Panc1 (cell line): ENCODE measurements at regions not wholly inside any gene's neighbourhood (a gene's known extent, or its start where the extent isn't known, plus 50 kb on each side); places are given as distances from the start of the nearest gene placed in this dataset.

Source experiments
- ATAC-seq: fragments of 200-7000 bp; cut with Tn5 transposase; 2 replicates; pipeline ENCODE4 v1.9.1; 2020; ENCODE audit warnings: mild to moderate bottlenecking, moderate library complexity
- BruUV-seq: library from RNA; stranded (reverse); fragments of 400-500 nt; replicated peaks from 2 replicates; lab custom pipeline; 2021; lab: Mats Ljungman, UMichigan
- CTCF ChIA-PET: fragments of 300-600 bp; sonication (Branson Sonifier 250); formaldehyde crosslinking; loops from one replicate; lab custom pipeline; 2022; ENCODE audit warnings: antibody characterized with exemption; lab: Charles Lee
- POLR2A ChIA-PET: fragments of 300-600 bp; sonication (Branson Sonifier 250); formaldehyde crosslinking; loops from one replicate; lab custom pipeline; 2022; ENCODE audit warnings: antibody characterized with exemption; lab: Charles Lee
- DNase-seq: peaks from one replicate; pipeline ENCODE4 v3.0.0-alpha.2; 2010; ENCODE audit warnings: low read depth, low spot score
- H3K27ac ChIP-seq: 2 replicates; pipeline ENCODE4 v1.5.1; 2011; ENCODE audit warnings: mild to moderate bottlenecking, low read length, inconsistent platforms
- H3K27me3 ChIP-seq: fragments of 200-500 bp; sonication (Bioruptor generic); 2 replicates; pipeline ENCODE4 v1.6.0; 2014; ENCODE audit warnings: low read length, inconsistent platforms; ENCODE audit not compliant: control insufficient read depth, insufficient read depth
- H3K36me3 ChIP-seq: fragments of 200-500 bp; sonication (Bioruptor generic); 2 replicates; pipeline ENCODE4 v1.5.1; 2014; ENCODE audit warnings: inconsistent platforms, mild to moderate bottlenecking, low read length, moderate library complexity; ENCODE audit not compliant: control insufficient read depth, insufficient read depth
- H3K4me1 ChIP-seq: 2 replicates; pipeline ENCODE4 v1.5.1; 2011; ENCODE audit warnings: inconsistent platforms, mild to moderate bottlenecking, low read length, moderate library complexity; ENCODE audit not compliant: control insufficient read depth, insufficient read depth
- H3K4me3 ChIP-seq, 2 experiments: 2 replicates each; pipeline ENCODE4 v1.5.1; 2011 to 2012; ENCODE audit warnings: low read depth in 2 of 2, low read length in 2 of 2, mild to moderate bottlenecking in 2 of 2, inconsistent platforms in 1 of 2, moderate library complexity in 1 of 2
- H3K9me3 ChIP-seq: fragments of 200-500 bp; sonication (Bioruptor generic); 2 replicates; pipeline ENCODE4 v1.5.1; 2014; ENCODE audit warnings: low read depth, mild to moderate bottlenecking, inconsistent platforms, low read length, moderate library complexity; ENCODE audit not compliant: control insufficient read depth, insufficient read depth
- POLR2AphosphoS5 ChIP-seq: IDR thresholded peaks from 2 replicates; pipeline ENCODE4 v1.6.1; 2012; ENCODE audit warnings: mild to moderate bottlenecking, low read depth, low read length, moderate library complexity
- SIN3A ChIP-seq: IDR thresholded peaks from 2 replicates; pipeline ENCODE4 v1.6.1; 2012; ENCODE audit warnings: low read depth, mild to moderate bottlenecking, low read length, moderate library complexity, borderline replicate concordance; ENCODE audit not compliant: insufficient read depth
- TCF7L2 ChIP-seq: IDR thresholded peaks from 2 replicates; pipeline ENCODE4 v1.6.1; 2011; ENCODE audit warnings: mild to moderate bottlenecking, low read depth, low read length, inconsistent platforms
- in situ Hi-C: cut with HindIII; loops from 2 replicates; pipeline ENCODE4 v1.10.0; 2016; ENCODE audit warnings: low sequenced_read_pairs, low pct_unique_long_range_greater_than_20kb
- intact Hi-C: fragments of 100-400 bp; cut with micrococcal nuclease; formaldehyde crosslinking; loops from one replicate; pipeline ENCODE4 v1.10.0; 2022; ENCODE audit not compliant: unreplicated experiment
- TF ChIP-seq, protein P1 (sequence below), 2 experiments: IDR thresholded peaks; 2 replicates each; pipeline ENCODE4 v1.6.1; 2011 to 2012; ENCODE audit warnings: low read depth in 2 of 2, control low read depth in 1 of 2, low read length in 1 of 2, mild to moderate bottlenecking in 1 of 2, moderate library complexity in 1 of 2; ENCODE audit not compliant: insufficient read depth in 1 of 2
- TF ChIP-seq, protein P2 (sequence below): fragments of 450-650 bp; IDR thresholded peaks from 2 replicates; pipeline ENCODE4 v1.5.1; 2017; ENCODE audit warnings: mild to moderate bottlenecking

DNA sequence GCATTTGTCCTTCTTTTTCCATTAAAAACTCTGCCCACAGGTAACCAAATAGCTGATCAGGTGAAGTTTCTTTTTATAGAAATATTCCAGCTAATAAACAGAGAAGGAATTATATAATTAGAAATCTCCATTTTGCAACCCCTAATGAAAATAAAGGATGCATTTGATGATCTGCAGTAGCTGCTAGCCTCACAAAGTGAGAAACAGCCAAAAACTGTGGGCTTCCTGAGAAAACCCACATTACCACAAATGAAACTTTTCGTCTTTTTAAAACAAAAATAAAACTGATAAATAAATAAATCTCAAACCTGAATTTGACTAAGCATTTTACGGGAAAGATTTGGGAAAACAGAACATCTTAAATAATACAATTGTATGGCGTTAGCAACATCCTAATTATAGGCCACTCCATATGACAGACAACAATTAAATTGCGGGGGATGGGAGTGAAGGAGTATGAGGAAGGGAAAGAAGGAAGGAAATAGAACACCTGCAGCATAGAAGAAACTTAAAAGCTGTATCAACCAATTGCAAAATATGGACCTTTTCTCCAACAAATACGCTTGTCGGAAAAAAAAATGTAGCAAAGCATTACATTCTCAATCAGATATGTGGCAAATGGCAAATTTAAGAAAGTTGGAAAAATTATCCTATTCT, 283.0 kb upstream of the ITGA1 start:
- TF ChIP-seq, protein P1, sequence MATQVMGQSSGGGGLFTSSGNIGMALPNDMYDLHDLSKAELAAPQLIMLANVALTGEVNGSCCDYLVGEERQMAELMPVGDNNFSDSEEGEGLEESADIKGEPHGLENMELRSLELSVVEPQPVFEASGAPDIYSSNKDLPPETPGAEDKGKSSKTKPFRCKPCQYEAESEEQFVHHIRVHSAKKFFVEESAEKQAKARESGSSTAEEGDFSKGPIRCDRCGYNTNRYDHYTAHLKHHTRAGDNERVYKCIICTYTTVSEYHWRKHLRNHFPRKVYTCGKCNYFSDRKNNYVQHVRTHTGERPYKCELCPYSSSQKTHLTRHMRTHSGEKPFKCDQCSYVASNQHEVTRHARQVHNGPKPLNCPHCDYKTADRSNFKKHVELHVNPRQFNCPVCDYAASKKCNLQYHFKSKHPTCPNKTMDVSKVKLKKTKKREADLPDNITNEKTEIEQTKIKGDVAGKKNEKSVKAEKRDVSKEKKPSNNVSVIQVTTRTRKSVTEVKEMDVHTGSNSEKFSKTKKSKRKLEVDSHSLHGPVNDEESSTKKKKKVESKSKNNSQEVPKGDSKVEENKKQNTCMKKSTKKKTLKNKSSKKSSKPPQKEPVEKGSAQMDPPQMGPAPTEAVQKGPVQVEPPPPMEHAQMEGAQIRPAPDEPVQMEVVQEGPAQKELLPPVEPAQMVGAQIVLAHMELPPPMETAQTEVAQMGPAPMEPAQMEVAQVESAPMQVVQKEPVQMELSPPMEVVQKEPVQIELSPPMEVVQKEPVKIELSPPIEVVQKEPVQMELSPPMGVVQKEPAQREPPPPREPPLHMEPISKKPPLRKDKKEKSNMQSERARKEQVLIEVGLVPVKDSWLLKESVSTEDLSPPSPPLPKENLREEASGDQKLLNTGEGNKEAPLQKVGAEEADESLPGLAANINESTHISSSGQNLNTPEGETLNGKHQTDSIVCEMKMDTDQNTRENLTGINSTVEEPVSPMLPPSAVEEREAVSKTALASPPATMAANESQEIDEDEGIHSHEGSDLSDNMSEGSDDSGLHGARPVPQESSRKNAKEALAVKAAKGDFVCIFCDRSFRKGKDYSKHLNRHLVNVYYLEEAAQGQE (IDR thresholded peaks at IDR 0.05; ENCODE audit: insufficient read depth in 1 of 2, low read depth in 2 of 2, low read length in 1 of 2), result no peak
- TF ChIP-seq, protein P2, sequence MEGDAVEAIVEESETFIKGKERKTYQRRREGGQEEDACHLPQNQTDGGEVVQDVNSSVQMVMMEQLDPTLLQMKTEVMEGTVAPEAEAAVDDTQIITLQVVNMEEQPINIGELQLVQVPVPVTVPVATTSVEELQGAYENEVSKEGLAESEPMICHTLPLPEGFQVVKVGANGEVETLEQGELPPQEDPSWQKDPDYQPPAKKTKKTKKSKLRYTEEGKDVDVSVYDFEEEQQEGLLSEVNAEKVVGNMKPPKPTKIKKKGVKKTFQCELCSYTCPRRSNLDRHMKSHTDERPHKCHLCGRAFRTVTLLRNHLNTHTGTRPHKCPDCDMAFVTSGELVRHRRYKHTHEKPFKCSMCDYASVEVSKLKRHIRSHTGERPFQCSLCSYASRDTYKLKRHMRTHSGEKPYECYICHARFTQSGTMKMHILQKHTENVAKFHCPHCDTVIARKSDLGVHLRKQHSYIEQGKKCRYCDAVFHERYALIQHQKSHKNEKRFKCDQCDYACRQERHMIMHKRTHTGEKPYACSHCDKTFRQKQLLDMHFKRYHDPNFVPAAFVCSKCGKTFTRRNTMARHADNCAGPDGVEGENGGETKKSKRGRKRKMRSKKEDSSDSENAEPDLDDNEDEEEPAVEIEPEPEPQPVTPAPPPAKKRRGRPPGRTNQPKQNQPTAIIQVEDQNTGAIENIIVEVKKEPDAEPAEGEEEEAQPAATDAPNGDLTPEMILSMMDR, result no peak
- TF ChIP-seq TCF7L2, result no peak
- no peak for TF ChIP-seq POLR2AphosphoS5
- TF ChIP-seq SIN3A, result no peak
- H3K9me3 ChIP-seq, result no peaks in the 10 kb centered on the region
- H3K27ac ChIP-seq, result no peak overlapping the region
- CTCF ChIA-PET, result no interaction called here
- no TSS peak for BruUV-seq
- H3K4me1 ChIP-seq, result no peaks in the 10 kb centered on the region
- in situ Hi-C loops (no loop called here), intact Hi-C loops (no loop called here)
- no peak overlapping the region for H3K4me3 ChIP-seq
- ATAC-seq, result no peak
- DNase-seq, result no peak
- no peaks in the 10 kb centered on the region for H3K27me3 ChIP-seq
- POLR2A ChIA-PET, result no interaction called here
- no peaks in the 10 kb centered on the region for H3K36me3 ChIP-seq

DNA sequence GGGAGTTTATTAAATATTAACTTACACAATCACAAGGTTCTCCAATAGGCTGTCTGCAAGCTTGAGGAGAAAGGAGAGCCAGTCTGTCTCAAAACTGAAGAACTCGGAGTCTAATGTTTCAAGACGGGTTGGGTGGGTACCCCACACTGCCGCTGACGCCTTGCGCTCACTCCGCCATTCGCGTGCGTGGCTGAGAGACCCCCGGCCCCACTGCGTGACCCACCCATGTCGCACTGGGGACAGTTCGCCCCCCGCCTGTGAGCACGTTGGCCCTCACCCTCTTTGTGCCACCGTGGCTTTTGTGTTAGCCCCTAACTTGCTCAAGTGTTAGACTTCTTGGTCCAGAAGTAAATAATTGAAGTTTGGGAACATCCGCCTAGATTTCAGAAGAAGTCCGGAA, 270.0 kb upstream of the ITGA1 start:
- DNase-seq (no peak), ATAC-seq (no peak)
- no peaks in the 10 kb centered on the region for H3K27me3 ChIP-seq
- no peaks in the 10 kb centered on the region for H3K4me1 ChIP-seq
- POLR2A ChIA-PET, result no interaction called here
- CTCF ChIA-PET, result no interaction called here
- no peak overlapping the region for H3K27ac ChIP-seq
- no TSS peak for BruUV-seq
- H3K36me3 ChIP-seq, result no peaks in the 10 kb centered on the region
- intact Hi-C loops, result no loop called here
- H3K4me3 ChIP-seq, result no peak overlapping the region
- in situ Hi-C loops, result no loop called here
- TF ChIP-seq POLR2AphosphoS5 (no peak), SIN3A (no peak), TCF7L2 (no peak)
- TF ChIP-seq, protein P2, result no peak
- TF ChIP-seq, protein P1 (IDR thresholded peaks at IDR 0.05; ENCODE audit: insufficient read depth in 1 of 2, low read depth in 2 of 2, low read length in 1 of 2), result no peak
- H3K9me3 ChIP-seq, result no peaks in the 10 kb centered on the region
